ENCODE measurements at regions not wholly inside any gene's neighbourhood (a gene's known extent, or its start where the extent isn't known, plus 50 kb on each side); places are given as distances from the start of the nearest gene placed in this dataset.

- no peak for DNase-seq (ENCODE audit: missing footprints)
- ATAC-seq = no peak
- intact Hi-C loops (cut with DNase I) = no loop called here
Observed at GRCh38 chr1:96233422-96233821, 488.2 kb upstream of the PTBP2 start.

GRCh38 chr1:96234299-96234698 is 487.3 kb upstream of the PTBP2 start:
- DNase-seq (ENCODE audit: missing footprints) (no peak), ATAC-seq (no peak)
- intact Hi-C loops (cut with DNase I) = no loop called here

GRCh38 chr1:96236156-96236739 is 485.3 kb upstream of the PTBP2 start:
- ATAC-seq (no peak), DNase-seq (ENCODE audit: missing footprints) (no peak)
- intact Hi-C loops (cut with DNase I) = loop anchor here (5.0 kb wide), 1 partner anchor 611 kb away; no protein-coding TSS in a partner anchor

- intact Hi-C loops (cut with DNase I) = loop anchor here (5.0 kb wide), 1 partner anchor 609 kb away; no protein-coding TSS in a partner anchor
- ATAC-seq (no peak), DNase-seq (ENCODE audit: missing footprints) (no peak)
Observed at GRCh38 chr1:96238426-96238825, 483.2 kb upstream of the PTBP2 start.

- DNase-seq (ENCODE audit: missing footprints) = no peak
- intact Hi-C loops (cut with DNase I) = no loop called here
- ATAC-seq = no peak
Observed at GRCh38 chr1:96240438-96240837, 481.1 kb upstream of the PTBP2 start.

- ATAC-seq (no peak), DNase-seq (ENCODE audit: missing footprints) (no peak)
- intact Hi-C loops (cut with DNase I) = no loop called here
Observed at GRCh38 chr1:96253246-96254035, 468.1 kb upstream of the PTBP2 start.

- ATAC-seq (no peak), DNase-seq (ENCODE audit: missing footprints) (no peak)
- intact Hi-C loops (cut with DNase I) = no loop called here
Observed at GRCh38 chr1:96256130-96256790, 465.3 kb upstream of the PTBP2 start.

GRCh38 chr1:96259399-96259798 is 462.2 kb upstream of the PTBP2 start:
- intact Hi-C loops (cut with DNase I) = no loop called here

GRCh38 chr1:96281491-96281890 is 440.1 kb upstream of the PTBP2 start:
- ATAC-seq = no peak
- DNase-seq (ENCODE audit: missing footprints) = no peak
- intact Hi-C loops (cut with DNase I) = no loop called here

More at GRCh38 chr1:96259399-96259798, 462.2 kb upstream of the PTBP2 start:
- DNase-seq (ENCODE audit: missing footprints) (no peak), ATAC-seq (no peak)

GRCh38 chr1:96290033-96290432 is 431.6 kb upstream of the PTBP2 start:
- DNase-seq (ENCODE audit: missing footprints) = no peak
- no peak for ATAC-seq
- intact Hi-C loops (cut with DNase I) = no loop called here

- no peak for ATAC-seq
- intact Hi-C loops (cut with DNase I) = no loop called here
- DNase-seq (ENCODE audit: missing footprints) = no peak
Observed at GRCh38 chr1:96290801-96291200, 430.8 kb upstream of the PTBP2 start.

GRCh38 chr1:96291468-96291867 is 430.1 kb upstream of the PTBP2 start:
- ATAC-seq (no peak), DNase-seq (ENCODE audit: missing footprints) (no peak)
- intact Hi-C loops (cut with DNase I) = no loop called here

GRCh38 chr1:96292141-96292540 is 429.4 kb upstream of the PTBP2 start:
- no peak for ATAC-seq
- intact Hi-C loops (cut with DNase I) = no loop called here

GRCh38 chr1:96296991-96297390 is 424.6 kb upstream of the PTBP2 start:
- no peak for ATAC-seq
- intact Hi-C loops (cut with DNase I) = no loop called here

More at GRCh38 chr1:96292141-96292540, 429.4 kb upstream of the PTBP2 start:
- DNase-seq (ENCODE audit: missing footprints) = no peak

GRCh38 chr1:96306809-96307560 is 414.6 kb upstream of the PTBP2 start:
- intact Hi-C loops (cut with DNase I) = no loop called here
- ATAC-seq (no peak), DNase-seq (ENCODE audit: missing footprints) (no peak)

More at GRCh38 chr1:96296991-96297390, 424.6 kb upstream of the PTBP2 start:
- no peak for DNase-seq (ENCODE audit: missing footprints)

- DNase-seq (ENCODE audit: missing footprints) = no peak
- intact Hi-C loops (cut with DNase I) = no loop called here
- ATAC-seq = no peak
Observed at GRCh38 chr1:96308314-96308713, 413.3 kb upstream of the PTBP2 start.

- ATAC-seq (peak; percentile 64), DNase-seq (ENCODE audit: missing footprints) (peak; percentile 39)
- intact Hi-C loops (cut with DNase I) = no loop called here
Observed at GRCh38 chr1:96309783-96310182, 411.8 kb upstream of the PTBP2 start.

GRCh38 chr1:96313216-96313615 is 408.4 kb upstream of the PTBP2 start:
- no peak for ATAC-seq
- intact Hi-C loops (cut with DNase I) = no loop called here
- DNase-seq (ENCODE audit: missing footprints) = no peak

GRCh38 chr1:96329121-96329520 is 392.5 kb upstream of the PTBP2 start:
- DNase-seq (ENCODE audit: missing footprints) (no peak), ATAC-seq (no peak)
- intact Hi-C loops (cut with DNase I) = no loop called here

Measured in Right ventricle myocardium inferior (tissue), 1 donor.